ENCODE measurements at regions not wholly inside any gene's neighbourhood (a gene's known extent, or its start where the extent isn't known, plus 50 kb on each side); places are given as distances from the start of the nearest gene placed in this dataset.

DNA sequence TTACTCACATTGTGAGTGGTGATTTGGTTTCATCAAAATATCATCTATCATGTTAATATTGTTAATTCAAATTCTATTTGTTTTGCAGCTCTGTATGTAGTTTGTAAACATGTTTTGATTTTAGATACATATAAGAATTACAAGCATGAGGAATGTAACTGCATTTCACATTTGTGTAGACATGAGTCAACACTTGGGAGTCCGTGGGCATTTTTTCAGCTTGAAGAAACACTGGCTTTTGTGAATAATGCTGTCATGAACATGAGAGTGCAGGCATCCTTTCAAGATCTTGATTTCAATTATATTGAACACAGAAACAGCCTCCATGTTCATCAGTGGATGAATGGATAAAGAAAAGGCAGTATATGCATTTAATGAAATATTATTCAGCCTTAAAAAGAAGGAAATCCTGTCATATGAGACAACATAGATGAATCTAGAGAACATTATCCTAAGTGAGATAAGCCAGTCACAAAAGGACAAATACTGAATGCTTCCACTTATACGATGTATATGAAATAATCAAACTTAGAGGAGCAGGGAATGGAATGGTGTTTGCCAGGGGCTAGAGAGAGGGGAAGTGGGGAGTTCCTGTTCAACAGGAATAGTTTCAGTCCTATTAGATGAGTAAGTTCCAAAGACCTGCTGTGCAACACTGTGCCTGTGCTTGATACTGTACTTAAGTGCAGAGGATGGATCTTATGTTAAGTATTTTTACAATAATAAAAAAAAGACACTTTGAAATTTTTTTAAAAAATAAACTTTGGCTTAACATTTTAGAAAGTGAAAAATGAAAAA is 194.9 kb downstream of the LRATD1 start:
- Histone ChIP-seq H3K27me3 (ENCODE audit: control insufficient read depth in 2 of 2, insufficient read depth in 2 of 2, low read length in 2 of 2) (no peaks in the 10 kb centered on the region), H3K36me3 (replicated peaks in 1 of 2; ENCODE audit: control insufficient read depth in 1 of 2, insufficient read depth in 2 of 2, low read length in 2 of 2) (no peaks in the 10 kb centered on the region), H3K79me2 (ENCODE audit: insufficient read depth, low read length) (no peaks in the 10 kb centered on the region), H4K20me1 (ENCODE audit: insufficient read depth, low read length) (no peaks in the 10 kb centered on the region), H3K4me3 (replicated peaks in 1 of 3; ENCODE audit: low read depth in 2 of 3, low read length in 3 of 3) (no peak overlapping the region), H3K9ac (ENCODE audit: insufficient read depth, low read length, poor library complexity, severe bottlenecking) (no peak overlapping the region), H3K27ac (ENCODE audit: low read depth in 1 of 2, low read length in 2 of 2) (no peak overlapping the region), H3K4me2 (replicated peaks; ENCODE audit: extremely low read depth, low read length, poor library complexity, severe bottlenecking) (no peak overlapping the region), H3K4me1 (ENCODE audit: control insufficient read depth in 1 of 2, insufficient read depth in 2 of 2, low read length in 2 of 2) (no peaks in the 10 kb centered on the region), H2AFZ (ENCODE audit: insufficient read depth, low read depth, low read length, poor library complexity, severe bottlenecking) (no peak overlapping the region), H3K9me3 (replicated peaks in 1 of 2; ENCODE audit: control insufficient read depth in 1 of 2, insufficient read depth in 1 of 2, low read length in 2 of 2) (peaks cover 7 to 12% of the 10 kb centered on the region in 2 donors)
- Mint-ChIP-seq H3K4me1 (no peaks in the 10 kb centered on the region), H3K9me3 (peaks cover 0 to 8% (median 4%) of the 10 kb centered on the region in 7 donors), H3K27ac (no peak overlapping the region), H3K4me3 (no peak overlapping the region), H3K27me3 (ENCODE audit: low read depth in 3 of 3) (peaks cover 0 to 2% (median 0%) of the 10 kb centered on the region in 3 donors), H3K36me3 (no peaks in the 10 kb centered on the region)
- WGBS (ENCODE audit: insufficient coverage) = 83% methylated on average over 2 of the region's 2 CpGs
- TF ChIP-seq, protein P1, sequence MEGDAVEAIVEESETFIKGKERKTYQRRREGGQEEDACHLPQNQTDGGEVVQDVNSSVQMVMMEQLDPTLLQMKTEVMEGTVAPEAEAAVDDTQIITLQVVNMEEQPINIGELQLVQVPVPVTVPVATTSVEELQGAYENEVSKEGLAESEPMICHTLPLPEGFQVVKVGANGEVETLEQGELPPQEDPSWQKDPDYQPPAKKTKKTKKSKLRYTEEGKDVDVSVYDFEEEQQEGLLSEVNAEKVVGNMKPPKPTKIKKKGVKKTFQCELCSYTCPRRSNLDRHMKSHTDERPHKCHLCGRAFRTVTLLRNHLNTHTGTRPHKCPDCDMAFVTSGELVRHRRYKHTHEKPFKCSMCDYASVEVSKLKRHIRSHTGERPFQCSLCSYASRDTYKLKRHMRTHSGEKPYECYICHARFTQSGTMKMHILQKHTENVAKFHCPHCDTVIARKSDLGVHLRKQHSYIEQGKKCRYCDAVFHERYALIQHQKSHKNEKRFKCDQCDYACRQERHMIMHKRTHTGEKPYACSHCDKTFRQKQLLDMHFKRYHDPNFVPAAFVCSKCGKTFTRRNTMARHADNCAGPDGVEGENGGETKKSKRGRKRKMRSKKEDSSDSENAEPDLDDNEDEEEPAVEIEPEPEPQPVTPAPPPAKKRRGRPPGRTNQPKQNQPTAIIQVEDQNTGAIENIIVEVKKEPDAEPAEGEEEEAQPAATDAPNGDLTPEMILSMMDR (IDR thresholded peaks at IDR 0.05) = no peak
- intact Hi-C loops (cut with micrococcal nuclease) = no loop called here
- no peak for DNase-seq

DNA sequence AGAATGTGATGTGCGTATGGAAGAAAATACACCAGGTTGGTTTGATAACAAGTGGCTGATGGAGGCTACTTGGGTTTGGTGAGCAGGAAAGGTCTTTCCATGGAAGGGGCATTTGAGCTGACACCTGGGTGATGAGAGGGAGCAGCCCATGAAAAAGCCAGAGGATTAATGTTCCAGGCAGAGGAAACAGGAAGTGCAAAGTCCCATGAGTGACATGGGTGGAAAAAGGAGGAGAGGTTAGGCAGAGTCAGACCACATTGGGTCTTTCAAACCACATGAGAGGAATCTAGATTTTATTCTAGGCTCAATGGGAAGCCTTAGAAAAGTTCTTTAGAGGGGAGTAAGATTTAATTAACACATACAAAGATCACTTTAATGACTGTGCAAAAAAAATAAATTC is 195.7 kb downstream of the LRATD1 start:
- H3K4me3 Mint-ChIP-seq = no peak overlapping the region
- Histone ChIP-seq H3K9me3 (replicated peaks in 1 of 2; ENCODE audit: control insufficient read depth in 1 of 2, insufficient read depth in 1 of 2, low read length in 2 of 2) (peaks cover 7 to 12% of the 10 kb centered on the region in 2 donors), H3K4me3 (replicated peaks in 1 of 3; ENCODE audit: low read depth in 2 of 3, low read length in 3 of 3) (no peak overlapping the region), H2AFZ (ENCODE audit: insufficient read depth, low read depth, low read length, poor library complexity, severe bottlenecking) (no peak overlapping the region), H3K27me3 (ENCODE audit: control insufficient read depth in 2 of 2, insufficient read depth in 2 of 2, low read length in 2 of 2) (no peaks in the 10 kb centered on the region), H3K36me3 (replicated peaks in 1 of 2; ENCODE audit: control insufficient read depth in 1 of 2, insufficient read depth in 2 of 2, low read length in 2 of 2) (no peaks in the 10 kb centered on the region), H3K9ac (ENCODE audit: insufficient read depth, low read length, poor library complexity, severe bottlenecking) (no peak overlapping the region), H3K79me2 (ENCODE audit: insufficient read depth, low read length) (no peaks in the 10 kb centered on the region), H3K4me1 (ENCODE audit: control insufficient read depth in 1 of 2, insufficient read depth in 2 of 2, low read length in 2 of 2) (no peaks in the 10 kb centered on the region), H4K20me1 (ENCODE audit: insufficient read depth, low read length) (no peaks in the 10 kb centered on the region), H3K4me2 (replicated peaks; ENCODE audit: extremely low read depth, low read length, poor library complexity, severe bottlenecking) (no peak overlapping the region), H3K27ac (ENCODE audit: low read depth in 1 of 2, low read length in 2 of 2) (no peak overlapping the region)
- H3K36me3 Mint-ChIP-seq = no peaks in the 10 kb centered on the region
- H3K4me1 Mint-ChIP-seq = no peaks in the 10 kb centered on the region
- intact Hi-C loops (cut with micrococcal nuclease) = no loop called here
- H3K27me3 Mint-ChIP-seq (ENCODE audit: low read depth in 3 of 3) = peaks cover 0 to 2% (median 0%) of the 10 kb centered on the region in 3 donors
- no peak for DNase-seq
- no peak overlapping the region for H3K27ac Mint-ChIP-seq
- WGBS (ENCODE audit: insufficient coverage) = 43% methylated on average over 1 of the region's 1 CpG
- TF ChIP-seq, protein P1 (IDR thresholded peaks at IDR 0.05) = no peak
- peaks cover 0 to 8% (median 4%) of the 10 kb centered on the region in 7 donors for H3K9me3 Mint-ChIP-seq
